DOHH2 (cell line): ENCODE measurements at regions not wholly inside any gene's neighbourhood (a gene's known extent, or its start where the extent isn't known, plus 50 kb on each side); places are given as distances from the start of the nearest gene placed in this dataset.

Experiments used
- CTCF ChIP-seq: fragments of 200-600 bp; sonication (generic); IDR thresholded peaks from one replicate; pipeline ENCODE4 v1.5.1; 2014; ENCODE audit warnings: antibody characterized with exemption, mild to moderate bottlenecking, low read depth, low read length; ENCODE audit not compliant: poor library complexity, severe bottlenecking
- EZH2phosphoT487 ChIP-seq: fragments of 200-600 bp; sonication (generic); IDR thresholded peaks from 2 replicates; pipeline ENCODE4 v1.6.1; 2017; ENCODE audit warnings: borderline replicate concordance, mild to moderate bottlenecking, antibody characterized with exemption, low read length, moderate library complexity, mixed read lengths

- no peak for TF ChIP-seq CTCF
- no peak for TF ChIP-seq EZH2phosphoT487
Measured at GRCh38 chr6:44700422-44700821, 312.9 kb downstream of the CDC5L start.
